HG03575 (cell line): ENCODE measurements at regions not wholly inside any gene's neighbourhood (a gene's known extent, or its start where the extent isn't known, plus 50 kb on each side); places are given as distances from the start of the nearest gene placed in this dataset.
"Not testable (repeated sequence)": the region's sequence is repeated elsewhere in the genome, so short reads cannot be mapped to it uniquely, and the experiment has no call there.

Experiments used
- ATAC-seq: cut with Tn5 transposase; IDR thresholded peaks from one replicate; pipeline ENCODE4 v1.9.1; 2021; ENCODE audit not compliant: unreplicated experiment, insufficient number of reproducible peaks, low FRiP score; ENCODE audit errors: extremely low read depth

GRCh38 chr4:91653067-91653466 is 650.7 kb upstream of the GRID2 start:
- ATAC-seq, result no peak

- no peak for ATAC-seq
These were observed 622.7 kb upstream of the GRID2 start for GRCh38 chr4:91681091-91681490.

GRCh38 chr4:91681544-91681943 is 622.2 kb upstream of the GRID2 start:
- no peak for ATAC-seq

- no peak for ATAC-seq
These were observed 618.8 kb upstream of the GRID2 start for GRCh38 chr4:91684955-91685354.

- no peak for ATAC-seq
These were observed 615.4 kb upstream of the GRID2 start for GRCh38 chr4:91688413-91688812.

- not testable (repeated sequence) for ATAC-seq
These were observed 604.1 kb upstream of the GRID2 start for GRCh38 chr4:91699691-91700090.

GRCh38 chr4:91729851-91730250 is 573.9 kb upstream of the GRID2 start:
- ATAC-seq, result no peak

GRCh38 chr4:91734682-91735081 is 569.1 kb upstream of the GRID2 start:
- ATAC-seq, result no peak

- not testable (repeated sequence) for ATAC-seq
These were observed 564.9 kb upstream of the GRID2 start for GRCh38 chr4:91738831-91739230.

- no peak for ATAC-seq
These were observed 557.2 kb upstream of the GRID2 start for GRCh38 chr4:91746551-91746950.

- no peak for ATAC-seq
These were observed 551.8 kb upstream of the GRID2 start for GRCh38 chr4:91751961-91752360.

GRCh38 chr4:91754716-91755115 is 549.0 kb upstream of the GRID2 start:
- ATAC-seq, result no peak

GRCh38 chr4:91758487-91758886 is 545.3 kb upstream of the GRID2 start:
- no peak for ATAC-seq

- no peak for ATAC-seq
These were observed 539.7 kb upstream of the GRID2 start for GRCh38 chr4:91764085-91764484.

- ATAC-seq, result no peak
These were observed 533.9 kb upstream of the GRID2 start for GRCh38 chr4:91769912-91770311.

- not testable (repeated sequence) for ATAC-seq
These were observed 512.1 kb upstream of the GRID2 start for GRCh38 chr4:91791631-91792030.

GRCh38 chr4:91795947-91796346 is 507.8 kb upstream of the GRID2 start:
- ATAC-seq, result no peak

- ATAC-seq, result no peak
These were observed 491.4 kb upstream of the GRID2 start for GRCh38 chr4:91812319-91812718.

- ATAC-seq, result no peak
These were observed 479.0 kb upstream of the GRID2 start for GRCh38 chr4:91824773-91825172.

- ATAC-seq, result no peak
These were observed 477.6 kb upstream of the GRID2 start for GRCh38 chr4:91826186-91826585.

- ATAC-seq, result no peak
These were observed 475.9 kb upstream of the GRID2 start for GRCh38 chr4:91827914-91828313.

- ATAC-seq, result no peak
These were observed 474.2 kb upstream of the GRID2 start for GRCh38 chr4:91829531-91829930.
